NCI-H510A treated with DMSO at 0.1 percent for 48 hours (cell line): ENCODE measurements at regions not wholly inside any gene's neighbourhood (a gene's known extent, or its start where the extent isn't known, plus 50 kb on each side); places are given as distances from the start of the nearest gene placed in this dataset.
A peak's percentile ranks its signal among the peaks of the same experiment; 100 is the strongest.

Experiments used
- DNase-seq: peaks from one replicate; lab custom pipeline; 2025; lab: John Stamatoyannopoulos, UW

GRCh38 chrX:58051346-58051745, 141.1 kb upstream of the ZXDA start:
- no peak for DNase-seq

GRCh38 chrX:58044130-58044529, 133.9 kb upstream of the ZXDA start:
- DNase-seq, result no peak

- DNase-seq, result peak; percentile 0
Observed at GRCh38 chrX:58025979-58026378, 115.7 kb upstream of the ZXDA start.

GRCh38 chrX:57985951-57986350, 75.7 kb upstream of the ZXDA start:
- no peak for DNase-seq

GRCh38 chrX:57984620-57985019, 74.4 kb upstream of the ZXDA start:
- DNase-seq, result no peak

GRCh38 chrX:57977992-57978391, 67.7 kb upstream of the ZXDA start:
- DNase-seq, result no peak

GRCh38 chrX:57964975-57965374, 54.7 kb upstream of the ZXDA start:
- DNase-seq, result no peak
